ENCODE measurements at regions not wholly inside any gene's neighbourhood (a gene's known extent, or its start where the extent isn't known, plus 50 kb on each side); places are given as distances from the start of the nearest gene placed in this dataset.
"Not testable (repeated sequence)": the region's sequence is repeated elsewhere in the genome, so short reads cannot be mapped to it uniquely, and the experiment has no call there.

DNA sequence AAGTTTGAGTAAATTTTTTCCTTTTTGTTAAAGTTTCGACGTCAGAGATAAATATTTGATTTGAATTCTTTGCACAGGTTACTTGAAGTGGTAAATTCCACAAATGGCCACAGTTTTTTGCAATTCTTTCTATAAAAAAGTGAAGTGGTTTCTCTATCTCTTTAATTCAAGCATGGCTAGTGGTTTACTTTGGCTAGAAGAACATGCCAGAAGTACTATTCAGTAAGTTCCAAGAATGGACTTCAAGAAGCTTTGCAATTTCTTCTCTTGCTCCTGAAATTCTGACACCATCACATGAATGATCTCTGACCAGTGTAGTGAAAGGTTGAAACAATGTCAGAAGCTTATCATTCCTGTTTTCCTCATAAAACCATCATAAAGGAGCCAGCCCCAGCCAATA lies 55.7 kb upstream of the RNPC3 start:
- ATAC-seq, result no peak

DNA sequence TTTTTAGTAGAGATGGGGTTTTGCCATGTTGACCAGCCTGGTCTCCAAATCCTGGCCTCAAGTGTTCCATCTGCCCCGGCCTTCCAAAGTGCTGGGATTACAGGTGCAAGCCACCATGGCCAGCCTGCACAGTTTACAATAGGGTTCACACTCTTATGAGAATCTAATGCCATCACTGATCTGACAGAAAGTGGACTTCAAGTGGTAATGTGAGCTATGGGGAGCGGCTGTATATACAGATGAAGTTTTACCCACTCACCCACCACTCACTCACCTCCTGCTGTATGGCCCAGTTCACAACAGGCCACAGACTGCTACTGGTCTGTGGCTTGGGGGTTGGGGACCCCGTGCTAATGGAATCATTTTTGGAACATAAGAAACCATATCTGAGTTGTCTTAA lies 58.4 kb upstream of the RNPC3 start:
- no peak for ATAC-seq

DNA sequence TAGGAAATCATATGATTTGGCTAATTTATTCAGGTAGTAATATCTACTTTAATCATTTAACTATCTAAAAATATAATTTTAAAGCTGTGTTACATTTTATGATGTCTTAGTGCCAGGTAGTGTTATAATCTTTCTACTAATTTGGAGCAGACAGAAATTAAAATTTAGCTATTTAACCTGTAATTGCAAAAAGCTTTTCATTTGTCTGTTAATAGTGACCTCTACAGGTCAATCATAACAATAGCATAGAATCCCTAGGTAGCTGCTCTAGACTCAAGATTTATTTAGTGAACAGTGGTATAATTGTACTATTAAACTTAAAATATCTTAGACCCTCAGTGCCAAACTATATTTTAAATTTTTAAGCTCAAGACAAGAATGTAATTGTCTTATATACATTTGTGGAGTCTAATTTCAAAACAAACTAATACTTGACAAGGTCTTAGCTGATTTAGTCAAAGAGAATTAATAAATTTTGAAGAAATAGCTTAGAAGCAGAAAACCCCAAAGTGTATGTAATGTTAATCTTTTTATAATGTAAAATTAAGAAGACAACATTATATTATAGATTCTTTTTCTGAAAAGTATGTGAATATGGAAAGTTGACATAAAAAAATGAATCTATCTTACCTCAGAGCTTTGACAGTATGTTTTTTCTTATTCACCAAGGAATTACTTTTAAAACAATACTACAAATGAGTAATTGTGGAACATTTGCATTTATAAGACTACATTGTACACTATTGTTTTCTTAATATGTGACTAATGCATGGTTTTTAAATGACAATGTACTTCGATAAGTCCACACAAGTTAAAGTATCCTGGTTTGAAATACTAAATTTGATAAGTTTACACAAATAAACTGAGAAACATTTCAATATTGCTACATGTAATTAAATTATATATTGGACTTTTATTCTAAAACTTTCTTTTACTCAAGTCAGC lies 64.1 kb upstream of the RNPC3 start:
- no peak for ATAC-seq

DNA sequence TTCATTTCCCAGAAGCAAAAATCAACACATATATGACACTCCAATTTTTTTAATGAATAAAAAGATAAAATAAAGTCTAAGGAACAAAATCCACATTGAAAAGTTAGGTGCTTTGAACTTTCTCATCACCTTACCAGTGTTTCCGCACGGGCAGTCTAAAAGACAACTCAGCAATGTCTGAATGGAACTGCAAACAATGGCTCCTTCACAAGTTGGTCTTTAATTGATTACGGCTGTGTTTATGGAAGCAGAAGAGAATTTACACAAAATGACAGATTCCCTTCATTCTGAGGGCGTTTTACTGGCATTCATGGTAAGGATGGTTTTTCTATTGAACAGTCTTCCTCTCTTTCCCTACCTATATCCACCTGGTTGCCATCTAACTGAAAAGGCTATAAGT lies 65.0 kb upstream of the RNPC3 start:
- no peak for ATAC-seq

DNA sequence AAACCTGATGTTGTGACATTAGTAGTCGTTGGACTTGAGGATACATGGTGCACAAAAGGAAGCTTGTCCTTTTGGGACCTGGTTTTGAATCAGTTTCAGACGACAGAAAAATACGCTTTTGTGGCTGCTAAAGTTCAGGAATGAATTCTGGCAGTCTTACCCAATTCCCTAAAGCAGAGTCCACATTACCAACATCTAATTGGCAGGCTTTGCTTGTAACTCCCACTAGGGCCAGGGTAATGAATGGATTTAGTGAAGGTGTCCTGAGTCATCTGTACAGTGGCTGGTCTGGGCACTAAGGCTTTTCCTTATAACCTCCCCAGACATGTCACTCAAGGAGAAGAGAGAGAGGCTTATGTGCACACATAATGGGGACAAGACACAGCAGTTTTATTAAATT lies 66.2 kb upstream of the RNPC3 start:
- ATAC-seq, result no peak

DNA sequence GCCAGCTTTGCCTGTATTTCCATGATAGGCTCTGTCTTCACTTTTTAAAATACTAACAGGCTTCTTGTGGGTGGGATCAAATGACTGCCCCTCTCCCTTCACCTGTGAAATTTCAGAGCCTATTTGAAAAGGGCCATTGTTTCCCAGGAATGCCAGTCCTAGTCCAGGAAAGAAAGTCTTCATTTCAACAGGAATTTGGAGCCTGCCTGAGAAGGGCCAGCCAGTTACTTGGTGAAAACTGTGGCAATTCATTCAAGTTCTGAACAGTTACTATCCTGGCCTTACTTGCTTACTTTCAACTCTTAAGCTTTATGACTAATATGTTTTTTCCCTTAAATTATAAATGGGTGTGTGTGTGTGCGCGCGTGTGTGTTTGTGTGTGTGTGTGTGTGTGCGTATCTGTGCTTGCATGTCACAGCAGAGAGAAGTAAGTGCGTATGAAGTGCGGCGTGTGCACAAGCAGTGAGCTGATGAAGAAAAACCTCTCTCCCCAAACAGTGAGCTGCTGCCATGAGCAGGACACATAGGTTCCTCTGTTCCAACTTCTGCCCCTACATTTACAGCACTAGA lies 67.5 kb upstream of the RNPC3 start:
- ATAC-seq, result no peak

DNA sequence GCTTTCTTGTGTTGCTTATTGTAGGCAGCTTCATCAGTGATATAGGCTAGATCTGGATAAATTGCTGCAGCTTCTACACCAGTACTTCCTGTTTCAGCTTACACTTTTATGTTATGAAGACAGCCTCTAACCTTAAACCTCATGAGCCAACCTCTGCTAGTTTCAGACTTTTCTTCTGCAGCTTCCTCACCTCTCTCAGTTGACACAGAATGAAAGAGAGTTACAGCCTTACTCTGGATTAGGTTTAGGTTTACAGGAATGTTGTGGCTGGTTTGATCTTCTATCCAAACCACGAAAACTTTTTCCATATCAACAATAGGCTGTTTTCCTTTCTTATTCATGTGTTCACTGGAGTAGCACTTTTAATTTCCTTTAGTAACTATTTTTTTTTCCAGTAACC lies 76.9 kb upstream of the RNPC3 start:
- ATAC-seq, result no peak

DNA sequence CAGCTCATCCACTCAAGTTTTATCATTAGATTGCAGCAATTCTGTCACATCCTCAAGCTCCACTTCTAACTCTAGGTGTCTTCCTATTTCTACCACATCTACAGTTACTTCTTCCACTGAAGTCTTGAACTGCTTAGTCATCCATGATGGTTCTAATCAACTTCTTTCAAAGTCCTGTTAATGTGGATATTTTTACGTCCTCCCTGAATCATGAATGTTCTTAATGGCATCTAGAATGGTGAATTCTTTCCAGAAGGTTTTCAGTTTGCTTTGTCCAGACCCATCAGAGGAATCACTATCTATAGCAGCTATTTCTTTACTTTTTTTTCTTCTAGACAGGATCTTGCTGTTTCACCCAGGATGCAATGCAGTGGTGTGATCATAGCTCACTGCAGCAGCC lies 78.0 kb upstream of the RNPC3 start:
- no peak for ATAC-seq

DNA sequence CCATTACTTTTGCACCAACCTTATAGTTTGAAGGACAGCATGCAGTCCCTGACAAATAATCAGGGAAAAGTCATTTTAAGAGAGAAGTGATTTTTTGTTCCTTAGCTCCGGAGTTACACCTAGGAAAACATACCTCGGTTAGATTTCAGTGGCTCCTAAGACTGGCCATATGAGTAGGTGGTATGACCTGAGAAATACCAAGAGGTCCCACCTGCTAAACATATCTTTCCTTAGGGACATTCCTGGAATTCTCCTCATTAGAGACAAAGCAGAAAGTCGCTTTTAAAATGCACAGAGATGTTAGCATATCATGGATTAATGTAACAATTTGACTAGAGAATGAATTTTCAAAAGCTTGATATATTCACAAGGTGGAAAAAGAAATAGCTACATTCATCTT lies 84.2 kb upstream of the RNPC3 start:
- ATAC-seq, result no peak

DNA sequence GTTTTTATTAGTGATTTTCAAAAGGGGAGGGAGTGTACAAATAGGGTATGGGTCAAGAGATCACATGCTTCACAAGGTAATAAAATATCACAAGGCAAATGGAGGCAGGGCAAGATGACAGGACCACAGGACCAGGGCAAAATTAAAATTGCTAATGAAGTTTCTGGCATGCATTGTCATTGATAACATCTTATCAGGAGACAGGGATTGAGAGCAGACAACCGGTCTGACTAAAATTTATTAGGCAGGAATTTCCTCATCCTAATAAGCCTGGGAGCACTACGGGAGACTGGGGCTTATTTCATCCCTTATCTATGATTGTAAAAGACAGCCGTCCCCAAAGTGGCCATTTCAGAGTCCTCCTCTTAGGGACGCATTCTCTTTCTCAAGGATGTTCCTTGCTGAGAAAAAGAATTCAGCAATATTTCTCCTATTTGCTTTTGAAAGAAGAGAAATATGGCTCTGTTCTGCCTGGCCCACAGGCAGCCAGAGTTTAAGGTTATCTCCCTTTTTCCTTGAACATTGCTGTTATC lies 88.9 kb upstream of the RNPC3 start:
- not testable (repeated sequence) for ATAC-seq

DNA sequence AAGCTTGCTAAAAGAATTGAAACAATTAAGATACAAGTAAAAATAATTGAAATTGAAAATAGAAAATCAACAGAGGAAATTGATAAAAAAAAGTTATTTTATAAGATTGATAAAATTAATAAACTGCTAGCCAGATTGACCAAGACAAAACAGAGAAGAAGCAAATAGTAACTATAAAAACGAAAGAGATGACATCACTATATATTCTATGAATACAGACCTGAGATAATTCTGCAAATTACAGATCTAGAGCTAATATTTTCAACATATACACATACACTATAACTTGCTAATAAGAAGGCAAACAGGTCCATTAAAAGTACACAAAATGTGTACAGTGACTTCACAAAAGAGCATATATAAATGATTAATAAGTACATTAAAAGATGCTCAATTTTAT lies 90.1 kb upstream of the RNPC3 start:
- no peak for ATAC-seq

DNA sequence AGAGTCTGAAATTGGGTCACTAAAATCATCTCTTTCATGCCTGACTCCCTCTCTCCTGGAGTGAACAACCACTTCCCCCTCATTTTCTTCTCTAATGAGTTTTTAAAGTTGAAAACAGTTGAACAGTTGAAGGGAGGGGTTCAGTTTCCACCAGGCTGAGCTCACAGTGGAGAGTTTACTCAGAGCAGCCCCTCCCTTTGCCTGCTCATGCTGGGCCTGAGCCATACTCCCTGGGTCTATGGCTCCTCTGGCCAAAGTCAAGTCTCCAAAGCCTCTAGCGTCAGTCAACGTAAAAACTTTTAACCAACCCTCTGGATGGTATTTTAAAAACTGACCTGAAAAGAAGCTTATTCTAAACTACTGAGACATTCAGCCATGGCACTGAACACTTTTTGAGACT lies 100.8 kb upstream of the RNPC3 start:
- ATAC-seq, result no peak

DNA sequence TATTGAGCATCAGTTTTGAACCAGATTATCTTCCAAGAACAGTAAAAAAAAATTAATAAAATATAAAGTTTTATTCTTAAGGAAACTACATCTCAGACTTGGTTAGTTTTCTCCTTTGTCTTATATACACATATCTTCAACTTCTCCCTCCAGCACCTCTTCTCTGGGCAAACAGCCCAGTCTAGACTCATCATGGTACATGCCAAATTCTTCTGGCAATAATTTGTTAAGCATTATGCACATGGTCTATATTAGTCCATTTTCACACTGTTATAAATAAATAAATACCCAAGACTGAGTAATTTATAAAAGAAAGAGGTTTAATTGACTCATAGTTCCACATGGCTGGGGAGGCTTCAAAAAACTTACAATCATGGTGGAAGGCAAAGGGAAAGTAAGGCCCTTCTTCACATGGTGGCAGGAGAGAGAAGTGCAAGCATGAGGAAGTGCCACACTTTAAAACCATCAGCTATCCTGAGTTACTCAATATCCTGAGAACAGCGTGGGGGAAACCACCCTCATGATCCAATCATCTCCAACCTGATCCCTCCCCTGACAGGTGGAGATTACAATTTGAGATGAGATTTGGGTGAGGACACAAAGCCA lies 108.7 kb upstream of the RNPC3 start:
- ATAC-seq, result no peak

DNA sequence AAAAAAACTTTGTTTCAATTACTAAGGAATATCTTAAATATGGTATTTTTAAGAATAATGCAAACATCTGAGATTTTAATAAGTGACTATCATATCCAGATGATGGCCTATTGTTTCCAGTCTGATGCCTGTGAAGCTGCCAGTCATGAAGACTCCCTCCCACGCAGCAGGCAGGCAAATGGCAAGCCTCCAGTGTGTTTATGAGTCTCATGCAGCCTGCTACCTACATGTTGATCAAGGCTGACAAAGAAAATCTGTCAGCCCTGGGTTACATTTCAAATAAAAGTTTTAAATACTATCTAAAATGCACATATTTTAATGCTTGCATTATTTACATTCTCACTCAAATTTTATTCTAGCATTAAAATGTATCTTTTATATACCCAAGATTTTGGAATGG lies 137.6 kb upstream of the RNPC3 start:
- no peak for ATAC-seq

DNA sequence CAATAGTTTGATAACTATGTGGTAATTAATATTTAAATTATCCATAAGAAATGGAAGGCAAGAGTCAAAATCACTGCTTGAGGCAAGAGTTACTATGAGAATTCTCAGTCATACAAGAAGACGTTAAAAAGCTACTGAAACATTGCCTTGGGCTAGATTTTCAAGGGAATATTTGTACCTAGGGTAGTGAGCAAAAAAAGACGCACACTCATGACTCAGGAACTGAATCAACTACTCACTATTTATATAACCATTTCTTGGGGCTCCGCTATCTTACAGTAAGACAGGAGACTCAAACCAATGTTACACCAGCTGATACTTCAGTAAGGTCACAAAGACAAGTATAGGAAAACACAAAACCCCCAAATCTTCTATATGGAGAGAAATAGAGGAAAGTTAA lies 151.5 kb upstream of the RNPC3 start:
- no peak for ATAC-seq

DNA sequence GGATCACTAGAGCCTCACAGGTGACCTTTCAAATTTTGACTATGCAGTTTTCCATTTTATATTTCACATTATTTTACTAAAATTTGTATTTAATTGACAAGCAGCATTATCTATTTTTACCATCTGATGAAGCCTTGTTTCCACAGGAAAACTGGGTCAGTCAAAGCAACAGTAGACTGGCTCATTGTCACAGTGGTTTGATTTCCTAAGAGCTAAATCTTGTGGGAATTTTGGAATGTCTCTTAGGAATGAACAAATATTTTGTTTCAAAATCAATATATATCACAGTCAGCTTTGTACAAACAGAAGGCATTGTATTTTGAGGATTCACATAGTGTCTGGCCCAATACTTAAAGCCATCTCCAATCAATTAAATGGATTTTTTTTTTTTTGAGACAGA lies 152.6 kb upstream of the RNPC3 start:
- no peak for ATAC-seq

DNA sequence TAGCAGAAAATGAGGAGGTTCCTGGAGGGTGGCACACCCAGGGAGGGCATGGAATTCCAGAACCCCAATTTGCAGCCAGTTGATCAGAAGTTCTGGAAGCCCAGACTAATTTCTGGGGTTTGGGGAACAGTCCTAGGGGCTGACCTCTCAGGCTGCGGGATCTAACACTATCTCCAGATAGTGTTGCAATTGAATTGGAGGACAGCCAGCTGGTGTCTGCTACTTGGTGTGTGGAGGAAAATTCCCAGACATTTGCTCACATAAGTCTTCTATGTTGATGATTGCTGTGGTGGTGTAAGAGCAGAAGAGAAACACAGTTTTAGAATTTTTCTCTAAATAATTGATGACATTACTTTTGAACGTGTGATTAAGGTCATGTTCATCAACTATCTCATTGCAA lies 154.3 kb upstream of the RNPC3 start:
- ATAC-seq, result no peak

DNA sequence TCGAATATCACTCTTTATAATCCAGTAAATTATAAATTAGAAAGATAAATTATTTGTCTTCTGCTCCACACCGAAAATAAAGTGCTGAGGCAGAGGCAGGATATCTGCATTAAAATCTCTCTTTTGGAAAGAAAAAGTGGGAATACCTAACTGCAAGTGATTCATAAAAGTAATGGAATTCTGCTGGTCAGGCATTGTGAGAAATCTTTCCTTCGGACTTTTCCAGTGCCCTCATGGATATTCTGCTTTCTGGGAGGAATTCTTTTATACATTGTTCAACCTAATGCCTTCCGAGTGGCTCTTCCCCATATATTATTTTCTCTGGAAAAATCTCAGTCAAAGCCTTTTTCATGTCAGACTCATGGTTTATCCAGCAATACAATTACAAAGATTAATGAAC lies 158.3 kb upstream of the RNPC3 start:
- no peak for ATAC-seq

DNA sequence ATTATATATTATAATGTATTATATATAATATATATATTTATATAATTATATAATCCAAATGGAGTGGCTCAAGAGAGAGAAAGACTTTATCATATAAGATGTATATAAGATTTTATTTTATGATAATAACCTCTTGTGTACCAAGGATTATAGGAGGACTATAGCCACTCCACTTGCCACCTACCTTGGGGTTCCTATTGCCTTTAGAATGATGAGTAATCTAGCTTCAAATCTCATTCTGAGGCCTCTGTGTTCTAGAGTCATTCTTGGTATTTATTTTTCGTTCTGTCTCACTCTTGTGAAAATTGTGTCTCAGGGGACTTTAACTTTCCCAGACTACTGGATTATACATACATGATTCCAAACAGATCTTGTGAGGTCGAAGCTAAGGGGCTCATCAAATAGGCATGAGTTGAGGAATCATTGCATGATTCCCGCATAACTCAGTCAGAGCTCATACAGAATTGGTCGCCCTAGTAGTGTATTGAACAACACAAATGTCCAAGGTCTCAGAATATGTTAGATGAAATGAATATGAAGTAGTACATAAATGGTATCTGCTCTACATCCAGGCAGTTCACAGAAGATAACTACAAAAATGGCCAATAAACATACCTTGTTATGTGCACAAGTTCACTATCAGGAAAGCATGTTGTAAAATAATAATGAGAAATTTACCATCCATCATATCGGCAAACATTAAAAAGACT lies 159.5 kb upstream of the RNPC3 start:
- no peak for ATAC-seq

DNA sequence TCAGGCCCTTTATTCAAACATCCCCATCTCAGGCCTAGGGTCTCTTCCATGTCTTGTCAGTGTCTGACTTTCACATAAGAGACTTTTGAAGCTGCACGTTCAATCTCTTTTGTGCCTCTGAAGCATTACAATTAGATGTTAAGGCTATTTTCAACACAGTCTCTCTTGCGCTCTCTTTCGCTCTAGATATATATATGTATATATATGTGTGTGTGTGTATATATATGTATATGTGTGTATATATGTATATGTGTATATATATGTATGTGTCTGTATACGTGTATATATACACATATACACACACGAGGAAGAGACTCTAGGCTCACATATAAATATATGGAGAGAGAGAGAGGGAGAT lies 162.5 kb upstream of the RNPC3 start:
- no peak for ATAC-seq

DNA sequence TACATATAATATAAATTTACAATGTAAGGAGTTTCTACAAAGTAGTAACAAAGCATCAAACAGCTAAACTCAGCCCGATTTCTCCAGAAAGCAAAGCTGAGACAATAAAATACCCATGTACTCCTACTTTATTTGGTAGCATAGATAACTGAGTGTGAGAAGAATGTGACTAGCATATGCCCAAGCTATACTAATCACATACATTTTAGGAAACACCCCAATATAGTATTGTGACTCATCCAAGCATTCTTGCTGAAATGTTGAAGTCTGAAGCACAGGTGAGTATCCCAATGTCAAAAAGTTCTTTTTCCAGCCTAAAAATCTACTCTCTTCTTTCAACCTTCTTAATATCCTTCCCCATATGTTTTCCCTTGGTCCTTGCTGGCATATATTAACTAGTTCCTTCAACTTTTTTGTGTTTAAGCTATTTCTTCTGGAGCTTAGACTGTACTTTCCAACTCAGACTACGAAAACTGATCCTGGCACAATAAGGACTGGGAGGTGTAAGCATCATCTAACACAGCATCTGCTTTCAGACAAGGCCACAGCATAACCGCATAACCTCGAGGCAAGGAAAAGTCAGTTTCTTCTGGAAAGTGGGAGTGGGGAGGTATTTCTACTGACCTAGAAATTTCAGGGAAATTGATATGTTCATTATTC lies 163.0 kb upstream of the RNPC3 start:
- no peak for ATAC-seq

DNA sequence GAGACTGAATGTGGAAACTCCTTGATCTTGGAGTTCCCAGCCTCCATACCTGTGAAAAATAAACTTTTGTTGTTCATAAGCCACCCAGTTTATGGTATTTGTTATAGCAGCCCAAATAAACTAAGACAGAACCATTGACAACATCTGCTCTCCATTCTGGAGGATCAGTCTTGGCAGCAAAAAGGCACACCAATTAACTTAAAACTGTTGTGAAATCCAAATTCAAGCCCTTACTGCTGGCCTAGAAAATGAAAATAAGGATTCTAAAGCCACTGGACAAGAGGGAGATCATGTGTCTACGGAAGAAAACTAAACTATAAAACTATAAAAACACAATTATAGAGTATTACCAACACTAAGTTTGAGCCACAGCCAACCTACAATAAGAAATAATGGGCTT lies 172.1 kb upstream of the RNPC3 start:
- ATAC-seq, result no peak

DNA sequence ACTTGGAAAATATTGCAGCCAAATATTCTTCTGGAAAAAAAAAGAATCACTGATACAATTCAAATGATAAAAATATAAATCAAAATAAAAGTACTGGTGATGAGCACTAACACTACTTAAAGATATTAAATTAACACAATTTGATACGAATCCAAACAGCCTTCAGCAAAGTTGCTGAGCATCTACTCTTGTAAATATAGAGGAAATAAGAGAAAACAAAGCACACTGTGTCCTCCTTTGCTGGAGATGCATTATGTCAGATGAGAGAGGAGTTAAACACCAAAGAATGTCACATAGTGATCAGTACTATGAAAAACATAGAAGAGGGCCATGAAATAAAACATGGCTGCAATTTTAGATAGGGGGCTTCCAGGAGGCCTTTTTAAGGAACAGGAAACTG lies 177.4 kb upstream of the RNPC3 start:
- ATAC-seq, result no peak

Data from activated CD4-positive, CD25-positive, alpha-beta regulatory T cell treated with anti-CD3 and anti-CD28 coated beads, Interleukin-2, amount 50 U/mL, for 24 hours (primary cell).